ENCODE measurements at regions not wholly inside any gene's neighbourhood (a gene's known extent, or its start where the extent isn't known, plus 50 kb on each side); places are given as distances from the start of the nearest gene placed in this dataset.
A peak's percentile ranks its signal among the peaks of the same experiment; 100 is the strongest.

DNA sequence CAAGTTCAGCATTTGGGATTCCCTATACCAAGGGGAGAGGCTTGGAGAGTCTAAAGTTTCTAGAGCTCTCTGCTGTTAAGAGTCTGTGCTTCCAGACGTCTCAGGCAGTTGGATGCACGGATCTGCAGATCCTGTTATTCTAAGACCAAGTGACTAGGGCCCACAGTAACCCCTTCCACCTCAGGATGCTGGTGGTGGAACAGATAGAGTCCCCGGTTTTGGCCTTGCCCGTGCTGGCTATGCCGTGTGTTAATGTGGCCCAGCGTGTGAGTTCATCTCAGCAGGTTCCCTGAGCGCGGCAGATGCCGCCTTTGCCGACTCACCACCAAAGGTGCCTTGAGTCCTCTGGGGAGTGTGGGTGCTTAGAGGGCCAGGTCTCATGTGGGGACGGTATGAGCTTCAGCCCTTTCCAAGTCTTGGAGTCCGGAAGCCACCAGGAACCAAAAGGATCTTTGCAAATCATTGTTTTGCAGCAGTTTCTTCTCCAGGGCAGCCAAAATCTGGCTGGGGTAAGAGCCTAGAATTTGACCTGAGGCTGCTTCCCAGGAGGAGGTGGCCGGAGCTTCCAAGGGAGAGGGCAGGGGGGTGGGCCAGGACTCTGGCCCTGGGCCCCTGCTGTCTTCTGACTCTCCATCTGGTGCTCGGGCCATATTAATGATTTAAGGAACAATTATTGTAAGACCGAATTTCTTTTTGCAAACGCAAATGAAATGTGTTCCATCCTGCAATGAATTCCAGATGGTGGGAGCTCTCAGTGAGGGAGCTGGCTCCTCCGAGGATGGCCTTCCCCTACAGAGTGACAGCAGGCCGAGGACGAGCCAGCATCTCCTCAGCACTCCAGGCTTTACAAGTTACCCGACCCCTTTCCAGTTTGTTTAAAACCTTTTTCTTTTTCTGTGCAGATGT lies 205.7 kb downstream of the FOXD2 start:
- TF ChIP-seq CTCF (IDR thresholded peaks at IDR 0.05): no peak
- no peak for TF ChIP-seq POLR2A (IDR thresholded peaks at IDR 0.05)
- no peak for TF ChIP-seq POLR2AphosphoS5 (IDR thresholded peaks at IDR 0.05)
- TF ChIP-seq EP300 (IDR thresholded peaks at IDR 0.05): no peak
- no peaks in the 10 kb centered on the region for H3K4me1 ChIP-seq

DNA sequence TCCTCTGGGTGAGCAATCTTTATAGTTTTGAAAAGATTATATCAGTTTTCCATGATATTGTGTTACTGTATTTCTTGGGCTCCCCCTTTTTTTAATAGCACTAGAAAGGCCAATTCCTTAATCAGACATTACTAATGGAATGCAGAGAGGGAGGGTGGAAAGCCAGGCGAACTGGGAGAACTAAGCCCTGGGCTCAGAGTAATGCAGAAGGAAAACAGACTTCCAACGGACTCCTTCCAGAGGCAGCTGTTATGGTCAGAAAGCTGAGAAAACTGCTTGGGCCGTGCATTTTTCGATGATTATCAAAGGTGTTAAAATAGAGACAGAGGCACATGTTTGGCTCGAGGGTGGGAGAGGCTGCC lies 206.3 kb downstream of the FOXD2 start:
- DNase-seq: peak; percentile 36
- no peaks in the 10 kb centered on the region for H3K9me3 ChIP-seq
- H3K4me1 ChIP-seq: no peaks in the 10 kb centered on the region
- intact Hi-C loops (cut with DNase I): no loop called here
- TF ChIP-seq POLR2A (IDR thresholded peaks at IDR 0.05) (no peak), EP300 (IDR thresholded peaks at IDR 0.05) (no peak), CTCF (IDR thresholded peaks at IDR 0.05) (no peak), POLR2AphosphoS5 (IDR thresholded peaks at IDR 0.05) (no peak)
- no peaks in the 10 kb centered on the region for H3K27me3 ChIP-seq
- no peaks in the 10 kb centered on the region for H3K36me3 ChIP-seq
- peak overlapping the region in 1 of 4 donors; percentile 14 for H3K27ac ChIP-seq
- 74 to 86% methylated on average over 5 of the region's 5 CpGs for WGBS, 2 donors
- H3K4me3 ChIP-seq: no peak overlapping the region

More for the DNA sequence above, 205.7 kb downstream of the FOXD2 start:
- intact Hi-C loops (cut with DNase I): no loop called here
- Histone ChIP-seq H3K9me3 (no peaks in the 10 kb centered on the region), H3K4me3 (no peak overlapping the region), H3K36me3 (no peaks in the 10 kb centered on the region), H3K27ac (peak overlapping the region in 1 of 4 donors; percentile 14), H3K27me3 (no peaks in the 10 kb centered on the region)
- peak; percentile 52 for DNase-seq
- WGBS, 2 donors: 84 to 91% methylated on average over 20 of the region's 20 CpGs

DNA sequence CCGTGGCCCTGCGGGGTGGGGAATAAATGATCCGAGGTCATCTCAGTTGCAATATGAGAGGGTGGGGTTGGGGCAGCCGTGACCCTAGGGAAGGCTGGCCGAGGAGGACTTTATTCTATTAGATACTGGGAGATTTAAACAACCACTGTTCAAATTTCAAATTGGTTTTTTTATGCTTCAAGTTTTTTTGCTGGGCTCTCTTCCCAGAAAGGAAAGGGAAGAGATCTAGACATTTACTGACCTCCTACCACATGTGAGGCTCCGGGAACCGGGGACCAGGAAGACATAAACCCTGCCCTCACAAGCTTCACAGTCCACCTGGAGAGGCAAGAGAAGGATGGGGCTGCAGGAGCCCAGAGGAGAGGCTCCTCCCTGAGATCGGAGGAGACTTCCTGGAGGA lies 207.3 kb downstream of the FOXD2 start:
- intact Hi-C loops (cut with DNase I): no loop called here
- no peak overlapping the region for H3K27ac ChIP-seq
- H3K36me3 ChIP-seq: no peaks in the 10 kb centered on the region
- H3K27me3 ChIP-seq: no peaks in the 10 kb centered on the region
- 39 to 60% methylated on average over 8 of the region's 8 CpGs for WGBS, 2 donors
- H3K4me1 ChIP-seq: no peaks in the 10 kb centered on the region
- no peak for TF ChIP-seq POLR2A (IDR thresholded peaks at IDR 0.05)
- no peak for TF ChIP-seq CTCF (IDR thresholded peaks at IDR 0.05)
- TF ChIP-seq EP300 (IDR thresholded peaks at IDR 0.05): no peak
- TF ChIP-seq POLR2AphosphoS5 (IDR thresholded peaks at IDR 0.05): no peak
- no peak overlapping the region for H3K4me3 ChIP-seq
- no peaks in the 10 kb centered on the region for H3K9me3 ChIP-seq
- no peak for DNase-seq

DNA sequence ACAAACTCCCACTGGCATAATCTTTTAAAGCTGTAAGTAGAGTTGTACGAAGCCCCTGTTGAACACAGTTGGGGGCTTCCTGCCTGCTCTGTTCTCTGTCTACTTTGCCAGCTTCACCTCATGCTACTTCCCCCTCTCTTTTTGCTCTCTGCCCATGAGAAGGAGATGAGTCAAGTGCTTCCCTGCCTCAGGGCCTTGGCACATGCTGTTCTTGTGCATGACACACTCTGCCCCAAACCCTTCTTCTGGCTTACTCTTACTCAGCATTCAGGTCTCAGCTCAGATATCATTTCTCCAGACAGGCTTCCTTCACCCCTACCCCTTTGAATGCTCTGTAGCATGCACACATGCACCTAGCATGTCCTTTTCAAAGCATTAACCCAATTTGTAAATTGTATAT lies 208.8 kb downstream of the FOXD2 start:
- H3K36me3 ChIP-seq: no peaks in the 10 kb centered on the region
- TF ChIP-seq POLR2A (IDR thresholded peaks at IDR 0.05): no peak
- no peak for TF ChIP-seq EP300 (IDR thresholded peaks at IDR 0.05)
- TF ChIP-seq CTCF (IDR thresholded peaks at IDR 0.05): no peak
- TF ChIP-seq POLR2AphosphoS5 (IDR thresholded peaks at IDR 0.05): no peak
- H3K9me3 ChIP-seq: no peaks in the 10 kb centered on the region
- no peak for DNase-seq
- no peak overlapping the region for H3K27ac ChIP-seq
- no peak overlapping the region for H3K4me3 ChIP-seq
- WGBS, 2 donors: 91 to 96% methylated on average over 1 of the region's 1 CpG
- intact Hi-C loops (cut with DNase I): no loop called here
- H3K4me1 ChIP-seq: no peaks in the 10 kb centered on the region
- H3K27me3 ChIP-seq: no peaks in the 10 kb centered on the region

Data from sigmoid colon (tissue), 6 donors.